DMS153 (cell line): ENCODE measurements at regions not wholly inside any gene's neighbourhood (a gene's known extent, or its start where the extent isn't known, plus 50 kb on each side); places are given as distances from the start of the nearest gene placed in this dataset.
A peak's percentile ranks its signal among the peaks of the same experiment; 100 is the strongest.

Experiments
- DNase-seq: peaks from one replicate; lab custom pipeline; 2025; lab: John Stamatoyannopoulos, UW

GRCh38 chr18:2172881-2173280 is 398.4 kb downstream of the METTL4 start:
- no peak for DNase-seq

GRCh38 chr18:2173486-2173885 is 397.8 kb downstream of the METTL4 start:
- no peak for DNase-seq

GRCh38 chr18:2178036-2178435 is 393.3 kb downstream of the METTL4 start:
- no peak for DNase-seq

DNA sequence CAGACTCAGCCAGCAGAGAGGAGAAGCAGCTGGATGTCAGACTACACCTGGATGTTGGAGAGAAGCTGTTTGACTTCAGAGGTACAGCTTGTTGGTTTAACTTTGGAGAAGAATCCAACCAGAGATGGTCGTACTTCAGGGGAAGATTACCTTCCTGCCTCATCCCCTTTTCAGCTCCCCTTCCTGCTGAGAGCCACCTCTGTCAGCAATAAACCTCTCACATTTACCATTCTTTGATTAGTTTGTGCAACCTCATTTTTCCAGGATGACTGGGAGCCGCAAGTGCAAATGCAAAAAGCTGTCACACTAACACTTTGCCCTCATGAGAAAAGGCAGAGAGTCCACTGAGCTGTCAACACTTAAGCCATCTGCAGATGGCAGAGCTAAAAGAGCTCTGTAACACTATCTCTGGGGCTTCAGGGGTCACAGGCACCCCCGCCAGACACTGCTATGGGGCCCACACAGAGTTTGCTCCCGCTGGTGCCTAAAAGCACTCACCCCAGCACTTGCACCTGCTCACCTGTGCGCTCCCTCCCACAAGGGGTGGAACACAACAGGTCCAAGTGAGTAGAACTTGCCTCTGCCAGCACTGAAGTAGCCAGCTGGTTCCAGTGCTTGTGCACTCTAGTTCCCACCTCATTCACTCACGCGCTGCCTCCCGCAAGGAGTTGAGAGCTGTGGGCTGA is 391.7 kb downstream of the METTL4 start:
- DNase-seq, result no peak

DNA sequence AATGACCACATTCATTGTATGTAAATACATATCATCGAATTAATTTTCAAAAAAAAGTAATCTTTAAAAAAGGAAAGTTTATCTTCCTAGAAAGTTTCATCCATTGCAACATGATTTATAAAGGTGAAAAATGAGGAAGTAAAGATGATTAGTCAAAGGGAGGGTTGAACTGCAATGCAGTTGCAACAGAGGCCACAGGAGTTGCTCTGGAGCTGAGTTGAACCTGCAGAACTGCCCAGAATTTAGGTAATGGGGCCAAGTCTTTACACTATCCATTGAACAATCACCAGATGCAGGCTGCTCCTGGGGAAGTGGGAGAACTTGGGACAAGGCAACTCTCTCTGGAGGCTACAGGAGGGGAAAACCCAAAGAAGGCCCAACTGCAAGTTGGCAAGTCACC is 390.7 kb downstream of the METTL4 start:
- DNase-seq, result no peak

GRCh38 chr18:2183432-2183831 is 387.9 kb downstream of the METTL4 start:
- no peak for DNase-seq

DNA sequence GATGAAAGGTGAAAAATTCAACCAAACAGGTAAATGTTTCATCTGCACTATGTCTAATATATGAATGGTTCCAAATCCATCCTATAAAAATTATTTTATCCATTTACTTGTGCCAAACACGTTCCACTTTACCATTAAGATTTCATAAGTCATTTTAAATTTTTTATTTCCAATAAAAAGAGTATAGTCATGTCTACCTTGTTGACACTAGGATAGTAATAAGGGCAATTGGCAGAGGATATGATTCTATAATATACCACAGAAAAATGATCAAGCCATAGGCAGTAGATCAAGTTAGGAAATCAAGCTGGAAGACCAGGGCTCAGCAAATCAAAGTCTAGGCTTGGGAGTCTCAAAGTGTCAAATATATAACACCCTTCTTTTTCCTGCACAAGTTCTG is 384.3 kb downstream of the METTL4 start:
- no peak for DNase-seq

GRCh38 chr18:2188258-2188657 is 383.0 kb downstream of the METTL4 start:
- DNase-seq, result no peak

DNA sequence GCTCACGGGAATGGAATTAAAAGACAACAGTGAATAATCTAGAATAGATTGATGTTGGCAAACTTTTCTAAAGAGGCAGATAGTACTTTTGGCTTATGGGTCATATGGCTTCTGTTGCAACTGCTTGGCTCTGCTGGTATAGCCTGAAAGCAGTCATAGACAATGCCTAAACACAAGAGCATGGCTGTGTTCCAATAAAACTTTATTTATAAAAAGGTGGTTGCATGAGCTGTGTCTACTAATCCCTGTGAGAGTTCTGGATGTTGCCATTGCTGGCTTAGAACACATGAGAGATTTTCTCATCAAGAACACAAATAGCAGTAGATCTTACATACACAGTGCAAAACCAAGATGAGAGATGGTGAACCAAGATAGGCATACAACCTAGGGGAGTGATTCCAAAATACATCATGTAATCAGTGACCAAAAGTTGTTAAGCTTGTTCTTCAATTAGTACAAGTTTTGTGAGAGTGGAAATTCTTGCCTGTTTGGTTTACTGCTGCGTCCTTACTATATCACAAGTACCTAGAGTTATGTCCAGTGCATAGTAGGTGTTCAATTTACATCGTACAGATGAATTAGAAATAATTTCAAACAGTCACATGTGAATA is 380.0 kb downstream of the METTL4 start:
- no peak for DNase-seq

DNA sequence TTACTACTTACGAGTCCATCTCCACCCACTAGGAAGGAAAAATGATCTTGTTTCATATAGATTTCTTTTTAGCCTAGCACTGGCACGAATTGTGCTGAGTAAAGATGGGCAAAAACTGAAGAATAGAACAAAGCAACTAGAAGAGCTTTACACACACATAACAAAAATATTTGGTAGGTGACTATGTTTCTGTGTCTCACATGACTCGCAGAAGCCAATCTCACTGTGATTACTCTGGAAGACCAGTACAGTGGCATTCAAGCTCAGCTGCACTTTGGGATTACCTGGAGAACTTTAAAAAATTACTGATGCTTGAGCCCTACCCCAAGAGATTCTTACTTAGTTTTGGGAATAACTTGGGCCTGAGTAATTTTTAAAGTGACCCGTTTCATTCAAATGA is 378.7 kb downstream of the METTL4 start:
- DNase-seq, result no peak

DNA sequence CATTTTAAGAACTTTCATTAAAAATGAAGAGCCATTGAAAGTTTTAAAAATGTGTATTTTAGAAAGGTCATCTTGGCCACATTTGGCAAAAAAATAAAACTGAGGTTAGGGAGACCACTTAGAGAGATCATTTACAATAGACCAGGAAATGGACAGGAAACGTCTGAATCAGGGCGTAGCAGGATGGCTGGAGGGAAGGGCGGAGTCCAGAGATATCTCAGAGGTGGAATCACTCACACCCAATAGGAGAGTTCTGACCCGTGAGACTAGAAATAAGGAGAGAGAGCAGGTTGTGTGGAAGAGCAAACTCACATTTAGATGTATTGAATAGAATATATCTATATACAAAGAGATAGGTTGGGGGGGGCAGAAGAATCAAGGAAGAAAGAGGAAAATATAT is 373.4 kb downstream of the METTL4 start:
- DNase-seq, result no peak

GRCh38 chr18:2199060-2199459 is 372.2 kb downstream of the METTL4 start:
- DNase-seq, result no peak

DNA sequence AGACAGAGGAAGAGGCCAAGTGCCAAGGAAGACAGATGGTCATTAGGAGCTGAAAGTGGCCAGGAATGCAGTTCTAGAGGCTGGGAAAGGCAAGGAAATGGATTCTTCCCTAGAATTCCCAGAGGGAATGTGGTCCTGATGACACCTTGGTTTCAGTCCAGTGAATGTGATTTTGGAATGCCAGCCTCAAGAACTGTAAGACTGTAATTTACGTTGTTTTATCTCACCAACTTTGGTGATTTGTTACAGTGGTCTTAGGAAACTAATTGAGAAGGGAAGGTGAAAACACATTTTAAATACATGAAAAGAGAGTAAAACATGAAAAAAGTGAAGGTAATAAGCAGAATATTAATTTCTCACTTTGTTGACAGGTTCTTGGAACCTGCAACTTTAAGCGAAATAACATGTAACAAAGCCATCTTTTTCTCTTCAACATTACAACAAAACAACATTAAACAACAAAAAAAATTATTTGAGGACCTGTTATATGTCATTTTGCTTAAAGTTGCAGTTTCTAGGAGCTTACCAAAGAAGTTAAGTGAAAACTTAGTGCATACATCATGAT is 370.2 kb downstream of the METTL4 start:
- DNase-seq, result no peak

- no peak for DNase-seq
Measured at GRCh38 chr18:2204736-2205135, 366.6 kb downstream of the METTL4 start.

DNA sequence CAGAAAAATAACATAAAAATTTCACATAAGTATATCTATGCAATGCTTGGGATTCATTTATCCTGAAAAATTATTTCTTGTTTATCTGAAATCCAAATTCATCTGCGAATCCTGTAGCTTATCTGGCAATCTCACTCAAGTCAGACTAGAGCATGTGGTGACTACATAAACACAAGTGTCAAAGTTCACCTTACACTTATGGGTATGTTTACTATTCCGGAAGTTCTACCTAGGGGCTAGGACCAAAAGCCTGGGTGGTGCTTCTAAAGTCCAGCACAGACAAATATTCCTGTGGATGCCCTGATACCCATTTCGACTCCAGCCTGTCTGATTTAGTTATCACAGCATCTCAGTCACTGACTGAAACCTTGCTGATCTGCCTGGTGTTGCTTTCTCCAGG is 364.0 kb downstream of the METTL4 start:
- no peak for DNase-seq

DNA sequence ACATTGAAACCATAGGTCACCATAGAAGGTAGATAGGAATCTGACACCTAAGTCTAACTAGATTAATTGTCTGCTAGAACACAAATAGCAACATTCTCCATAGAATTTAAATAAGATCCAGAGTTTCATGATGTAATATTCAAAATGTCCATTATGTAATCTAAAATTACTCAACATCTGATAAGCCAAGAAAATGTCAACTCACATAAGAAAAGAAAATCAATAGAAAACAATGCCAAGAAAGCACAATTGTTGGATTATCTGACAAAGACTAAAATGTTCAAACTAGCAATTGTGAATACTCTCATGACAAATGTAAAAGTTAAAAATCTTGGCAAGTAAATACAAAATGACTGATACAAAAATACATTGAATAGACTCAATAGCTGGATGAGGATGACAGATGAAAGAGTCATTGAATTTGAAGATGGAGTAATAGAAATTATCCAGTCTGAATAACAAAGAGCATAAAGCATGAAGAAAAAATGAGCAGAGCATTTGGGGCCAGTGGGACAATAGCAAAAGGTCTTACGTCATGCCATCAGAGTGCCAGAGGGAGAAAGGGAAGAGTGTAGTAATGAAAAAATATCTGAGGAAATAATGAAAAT is 358.6 kb downstream of the METTL4 start:
- no peak for DNase-seq

DNA sequence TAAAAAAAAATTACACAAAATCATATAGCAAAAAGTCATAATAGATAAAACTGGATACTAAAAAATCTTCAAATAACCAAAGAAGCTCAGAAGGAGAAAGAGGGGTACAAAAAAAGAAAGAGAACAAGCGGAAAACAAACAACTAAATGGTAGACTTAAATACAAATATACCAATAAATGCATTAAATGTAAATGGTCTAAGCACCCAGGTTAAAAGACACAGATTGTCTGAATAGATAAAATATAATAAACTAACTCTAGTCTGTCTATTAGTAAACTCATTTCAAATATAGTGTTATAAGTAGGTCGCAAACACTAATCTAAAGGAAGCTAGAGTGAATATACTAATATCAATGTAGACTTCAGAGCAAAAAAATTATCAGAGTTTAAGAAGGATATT is 357.4 kb downstream of the METTL4 start:
- DNase-seq, result no peak

GRCh38 chr18:2217356-2217755 is 353.9 kb downstream of the METTL4 start:
- DNase-seq, result no peak

- no peak for DNase-seq
Measured at GRCh38 chr18:2218101-2218500, 353.2 kb downstream of the METTL4 start.

DNA sequence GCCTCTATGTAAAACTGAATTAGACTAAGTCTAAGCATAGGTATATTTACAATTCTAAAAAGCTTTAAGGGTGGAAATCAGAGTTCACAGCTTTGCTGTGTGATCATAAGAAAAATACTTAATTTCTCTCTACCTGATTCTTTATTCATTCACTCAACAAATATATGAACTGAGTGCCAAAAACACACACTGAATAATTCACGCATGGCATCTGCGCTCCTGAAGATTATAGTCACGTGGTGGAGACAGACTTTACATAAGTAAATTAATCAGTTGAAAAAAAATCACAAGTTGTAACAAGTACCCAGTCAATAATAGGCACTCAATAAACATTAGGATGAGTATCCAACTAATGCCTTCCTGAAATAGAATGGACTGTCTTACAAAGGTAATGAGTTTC is 351.6 kb downstream of the METTL4 start:
- no peak for DNase-seq

- DNase-seq, result peak; percentile 30
Measured at GRCh38 chr18:2222270-2223185, 348.8 kb downstream of the METTL4 start.

DNA sequence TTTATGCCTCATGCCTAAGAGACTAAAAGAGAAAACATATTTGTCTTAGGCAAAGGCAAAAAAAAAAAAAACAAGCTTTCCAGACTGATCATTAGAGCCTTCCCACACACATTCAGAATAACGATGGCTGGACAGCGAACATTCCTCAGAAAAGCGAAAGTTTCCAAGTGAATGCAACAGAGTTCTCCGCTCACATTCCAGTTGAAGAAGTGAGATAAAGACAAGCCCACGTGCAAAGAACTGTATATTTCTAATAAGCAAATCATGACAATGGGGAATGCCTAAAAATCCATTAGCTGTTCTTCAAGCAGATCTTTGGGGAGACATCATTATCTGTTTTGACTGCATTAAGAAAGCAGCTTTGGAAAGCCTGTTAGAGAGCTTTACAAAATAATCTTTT is 347.9 kb downstream of the METTL4 start:
- no peak for DNase-seq
